Calu3 (cell line): ENCODE measurements at regions not wholly inside any gene's neighbourhood (a gene's known extent, or its start where the extent isn't known, plus 50 kb on each side); places are given as distances from the start of the nearest gene placed in this dataset.

Source experiments
- BruUV-seq: library from RNA; stranded (reverse); fragments of 400-500 nt; replicated peaks from 2 replicates; lab custom pipeline; 2021; lab: Mats Ljungman, UMichigan
- CTCF ChIA-PET: fragments of 300-600 bp; sonication (Branson Sonifier 250); formaldehyde crosslinking; loops from one replicate; lab custom pipeline; 2022; ENCODE audit warnings: antibody characterized with exemption; lab: Charles Lee
- DNase-seq: peaks from one replicate; pipeline ENCODE4 v3.0.0; 2022
- H3K27ac Mint-ChIP-seq: one replicate; pipeline ENCODE4 v1.8.0; 2022; ENCODE audit warnings: mixed read lengths; ENCODE audit not compliant: unreplicated experiment
- H3K27me3 Mint-ChIP-seq: one replicate; pipeline ENCODE4 v1.8.0; 2022; ENCODE audit warnings: mixed read lengths; ENCODE audit not compliant: unreplicated experiment
- H3K36me3 Mint-ChIP-seq: one replicate; pipeline ENCODE4 v1.8.0; 2022; ENCODE audit warnings: mild to moderate bottlenecking, moderate library complexity, mixed read lengths; ENCODE audit not compliant: insufficient read depth, unreplicated experiment
- H3K4me1 Mint-ChIP-seq: one replicate; pipeline ENCODE4 v1.8.0; 2022; ENCODE audit warnings: mild to moderate bottlenecking, low read depth, mixed read lengths; ENCODE audit not compliant: unreplicated experiment
- H3K4me3 Mint-ChIP-seq: one replicate; pipeline ENCODE4 v1.8.0; 2022; ENCODE audit warnings: mild to moderate bottlenecking, low read depth, moderate library complexity, mixed read lengths; ENCODE audit not compliant: unreplicated experiment
- H3K9me3 Mint-ChIP-seq: one replicate; pipeline ENCODE4 v1.8.0; 2022; ENCODE audit warnings: low read depth, mixed read lengths; ENCODE audit not compliant: unreplicated experiment
- intact Hi-C: fragments of 100-400 bp; cut with micrococcal nuclease; formaldehyde crosslinking; loops from one replicate; pipeline ENCODE4 v1.10.0; 2022; ENCODE audit not compliant: unreplicated experiment
- TF ChIP-seq, protein P1 (sequence below): fragments of 200-600 bp; IDR thresholded peaks from one replicate; pipeline ENCODE4 v1.8.0; 2022; ENCODE audit warnings: antibody characterized with exemption; ENCODE audit not compliant: unreplicated experiment

- CTCF ChIA-PET = no interaction called here
- TF ChIP-seq, protein P1, sequence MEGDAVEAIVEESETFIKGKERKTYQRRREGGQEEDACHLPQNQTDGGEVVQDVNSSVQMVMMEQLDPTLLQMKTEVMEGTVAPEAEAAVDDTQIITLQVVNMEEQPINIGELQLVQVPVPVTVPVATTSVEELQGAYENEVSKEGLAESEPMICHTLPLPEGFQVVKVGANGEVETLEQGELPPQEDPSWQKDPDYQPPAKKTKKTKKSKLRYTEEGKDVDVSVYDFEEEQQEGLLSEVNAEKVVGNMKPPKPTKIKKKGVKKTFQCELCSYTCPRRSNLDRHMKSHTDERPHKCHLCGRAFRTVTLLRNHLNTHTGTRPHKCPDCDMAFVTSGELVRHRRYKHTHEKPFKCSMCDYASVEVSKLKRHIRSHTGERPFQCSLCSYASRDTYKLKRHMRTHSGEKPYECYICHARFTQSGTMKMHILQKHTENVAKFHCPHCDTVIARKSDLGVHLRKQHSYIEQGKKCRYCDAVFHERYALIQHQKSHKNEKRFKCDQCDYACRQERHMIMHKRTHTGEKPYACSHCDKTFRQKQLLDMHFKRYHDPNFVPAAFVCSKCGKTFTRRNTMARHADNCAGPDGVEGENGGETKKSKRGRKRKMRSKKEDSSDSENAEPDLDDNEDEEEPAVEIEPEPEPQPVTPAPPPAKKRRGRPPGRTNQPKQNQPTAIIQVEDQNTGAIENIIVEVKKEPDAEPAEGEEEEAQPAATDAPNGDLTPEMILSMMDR = no peak
- DNase-seq = no peak
- Mint-ChIP-seq H3K27me3 (no peaks in the 10 kb centered on the region), H3K4me1 (no peaks in the 10 kb centered on the region), H3K27ac (no peak overlapping the region), H3K36me3 (no peaks in the 10 kb centered on the region), H3K4me3 (no peak overlapping the region), H3K9me3 (peaks cover 2% of the 10 kb centered on the region)
- intact Hi-C loops = no loop called here
- BruUV-seq = no TSS peak
Observed at GRCh38 chr1:98345417-98345816, 316.1 kb upstream of the SNX7 start.

- Mint-ChIP-seq H3K36me3 (no peaks in the 10 kb centered on the region), H3K27ac (no peak overlapping the region), H3K4me3 (no peak overlapping the region), H3K9me3 (peaks cover 2% of the 10 kb centered on the region), H3K4me1 (no peaks in the 10 kb centered on the region), H3K27me3 (no peaks in the 10 kb centered on the region)
- intact Hi-C loops = no loop called here
- BruUV-seq = no TSS peak
- CTCF ChIA-PET = no interaction called here
- DNase-seq = no peak
- TF ChIP-seq, protein P1 = no peak
Observed at GRCh38 chr1:98344731-98345130, 316.8 kb upstream of the SNX7 start.

DNA sequence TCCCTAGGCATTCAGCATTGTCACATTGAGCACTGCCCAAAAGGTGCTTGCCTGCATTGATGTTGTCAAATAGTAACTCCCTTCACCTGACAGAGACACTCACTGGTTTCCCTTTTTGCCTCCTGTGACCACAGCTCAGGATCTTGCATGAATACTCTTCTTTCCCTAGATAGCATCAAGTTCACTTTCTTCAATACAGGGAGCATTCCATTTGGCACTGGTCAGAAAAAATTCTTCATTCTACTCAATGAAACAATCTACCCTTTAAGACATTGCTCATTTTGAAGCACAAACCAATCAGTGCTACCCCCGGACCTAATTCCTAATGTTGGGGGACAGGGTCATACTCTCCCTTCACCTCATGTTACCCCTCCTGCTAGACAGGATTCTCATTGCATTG lies 319.0 kb upstream of the SNX7 start:
- BruUV-seq = no TSS peak
- DNase-seq = no peak
- Mint-ChIP-seq H3K4me1 (peaks cover 2% of the 10 kb centered on the region), H3K4me3 (no peak overlapping the region), H3K36me3 (no peaks in the 10 kb centered on the region), H3K9me3 (peaks cover 2% of the 10 kb centered on the region), H3K27me3 (no peaks in the 10 kb centered on the region), H3K27ac (no peak overlapping the region)
- intact Hi-C loops = no loop called here
- TF ChIP-seq, protein P1 = no peak
- CTCF ChIA-PET = no interaction called here

DNA sequence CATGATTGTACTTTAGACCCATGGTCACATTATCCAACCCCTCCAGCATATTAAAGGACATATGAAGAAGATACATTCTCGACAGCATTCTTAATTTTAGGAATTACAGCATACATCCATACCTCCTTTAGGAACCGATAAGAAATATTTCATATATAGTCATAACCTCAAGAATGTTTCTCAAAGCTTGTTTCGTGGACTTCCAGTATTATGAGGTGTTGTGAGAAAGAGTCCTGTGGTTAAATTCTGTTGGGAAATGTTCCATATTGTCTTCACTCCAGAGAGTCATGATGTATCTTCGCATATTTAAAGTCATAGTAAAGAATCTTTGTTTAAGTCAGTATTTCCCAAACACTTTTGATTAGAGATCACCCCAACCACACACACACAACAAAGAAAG lies 321.0 kb upstream of the SNX7 start:
- BruUV-seq = no TSS peak
- intact Hi-C loops = no loop called here
- no peak overlapping the region for H3K4me3 Mint-ChIP-seq
- peaks cover 2% of the 10 kb centered on the region for H3K9me3 Mint-ChIP-seq
- TF ChIP-seq, protein P1 = no peak
- CTCF ChIA-PET = no interaction called here
- H3K27ac Mint-ChIP-seq = no peak overlapping the region
- no peaks in the 10 kb centered on the region for H3K27me3 Mint-ChIP-seq
- H3K4me1 Mint-ChIP-seq = peaks cover 16% of the 10 kb centered on the region
- H3K36me3 Mint-ChIP-seq = no peaks in the 10 kb centered on the region
- DNase-seq = no peak
